Inferior parietal cortex (tissue), 1 donor: ENCODE measurements at regions not wholly inside any gene's neighbourhood (a gene's known extent, or its start where the extent isn't known, plus 50 kb on each side); places are given as distances from the start of the nearest gene placed in this dataset.
"Not testable (repeated sequence)": the region's sequence is repeated elsewhere in the genome, so short reads cannot be mapped to it uniquely, and the experiment has no call there.

Source experiments
- DNase-seq: peaks from one replicate; pipeline ENCODE4 v3.0.0-alpha.2; 2016; ENCODE audit errors: extremely low spot score

GRCh38 chr10:118914629-118915028 is 114.9 kb upstream of the NANOS1 start:
- peak; percentile 5 for DNase-seq

DNA sequence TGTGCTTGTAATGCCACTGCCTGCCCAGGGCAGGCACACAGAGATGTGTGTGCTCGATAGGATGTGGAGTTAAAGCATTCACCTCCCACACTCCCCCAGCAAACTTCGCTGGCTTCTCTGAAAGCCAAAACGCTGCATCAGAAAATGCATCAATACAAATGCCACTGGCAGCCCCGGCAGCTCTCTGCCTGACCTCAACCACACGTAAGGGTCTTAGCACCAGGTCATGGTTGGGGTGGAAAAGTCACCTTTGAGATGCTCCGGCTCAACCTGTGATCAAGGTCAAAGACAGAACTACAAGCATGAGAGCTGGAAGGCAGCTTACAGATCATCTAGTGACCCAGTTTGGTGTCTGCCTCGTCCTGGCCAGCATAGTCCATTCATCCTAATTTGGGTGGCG is 114.4 kb upstream of the NANOS1 start:
- DNase-seq = no peak

- DNase-seq = no peak
Measured at GRCh38 chr10:118916777-118917176, 112.7 kb upstream of the NANOS1 start.

GRCh38 chr10:118917701-118918100 is 111.8 kb upstream of the NANOS1 start:
- no peak for DNase-seq

DNA sequence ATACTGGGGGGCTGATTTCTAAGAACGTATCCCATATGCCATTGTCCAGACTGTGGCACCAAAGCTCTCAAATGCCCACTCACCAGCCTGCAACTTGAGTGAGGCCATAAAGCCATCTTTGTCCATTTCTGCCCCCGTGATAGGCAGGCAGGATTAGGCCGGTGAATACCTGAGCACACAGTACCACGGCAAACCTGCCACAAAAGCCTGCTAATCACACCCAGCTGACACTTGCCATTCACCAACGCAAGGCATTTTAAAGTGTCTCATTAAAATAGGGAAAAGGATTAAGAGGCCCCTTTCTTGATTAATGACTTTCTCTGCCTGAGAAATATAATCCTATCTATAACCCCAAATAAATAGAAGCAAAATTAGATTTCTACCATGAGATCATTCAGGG is 111.4 kb upstream of the NANOS1 start:
- no peak for DNase-seq

- no peak for DNase-seq
Measured at GRCh38 chr10:118918587-118918986, 110.9 kb upstream of the NANOS1 start.

DNA sequence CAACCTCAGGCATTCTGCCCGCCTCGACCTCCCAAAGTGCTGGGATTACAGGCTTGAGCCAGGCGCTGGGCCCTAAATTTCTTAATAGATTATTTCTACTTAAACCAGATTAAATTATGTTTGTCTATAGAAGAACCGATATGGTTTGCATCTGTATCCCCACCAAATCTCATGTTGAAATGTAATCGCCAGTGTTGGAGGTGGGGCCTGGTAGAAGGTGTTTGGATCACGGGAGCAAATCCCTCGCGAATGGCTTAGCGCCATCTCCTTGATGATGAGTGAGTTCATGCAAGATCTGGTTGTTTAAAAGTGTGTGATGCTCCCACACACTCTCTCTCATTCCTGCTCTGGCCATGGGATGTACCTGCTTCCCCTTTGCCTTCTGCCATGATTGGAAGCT is 109.3 kb upstream of the NANOS1 start:
- DNase-seq = no peak

DNA sequence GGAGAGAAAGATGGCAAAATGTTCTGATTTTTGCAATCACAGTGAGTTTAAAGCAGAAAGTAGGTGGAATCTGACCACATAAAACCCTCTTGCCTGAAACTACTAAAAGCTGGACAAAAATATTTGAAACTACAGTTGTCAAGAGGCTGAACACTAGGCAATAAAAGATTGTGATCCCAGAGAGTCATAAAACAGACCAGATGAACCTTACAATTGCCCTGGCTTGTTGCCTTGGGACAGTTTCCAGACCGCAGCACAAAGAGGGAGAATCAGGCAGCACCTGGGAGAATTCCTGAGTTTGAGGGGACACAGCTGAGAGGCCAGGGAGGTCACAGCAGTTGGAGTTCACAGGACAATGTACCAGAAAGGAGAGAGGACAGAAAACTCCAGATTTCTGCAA is 107.3 kb upstream of the NANOS1 start:
- DNase-seq = no peak

- no peak for DNase-seq
Measured at GRCh38 chr10:118922972-118923371, 106.5 kb upstream of the NANOS1 start.

GRCh38 chr10:118924493-118924892 is 105.0 kb upstream of the NANOS1 start:
- DNase-seq = no peak

- DNase-seq = no peak
Measured at GRCh38 chr10:118925404-118926071, 104.0 kb upstream of the NANOS1 start.

GRCh38 chr10:118926072-118926417 is 103.5 kb upstream of the NANOS1 start:
- DNase-seq = no peak

DNA sequence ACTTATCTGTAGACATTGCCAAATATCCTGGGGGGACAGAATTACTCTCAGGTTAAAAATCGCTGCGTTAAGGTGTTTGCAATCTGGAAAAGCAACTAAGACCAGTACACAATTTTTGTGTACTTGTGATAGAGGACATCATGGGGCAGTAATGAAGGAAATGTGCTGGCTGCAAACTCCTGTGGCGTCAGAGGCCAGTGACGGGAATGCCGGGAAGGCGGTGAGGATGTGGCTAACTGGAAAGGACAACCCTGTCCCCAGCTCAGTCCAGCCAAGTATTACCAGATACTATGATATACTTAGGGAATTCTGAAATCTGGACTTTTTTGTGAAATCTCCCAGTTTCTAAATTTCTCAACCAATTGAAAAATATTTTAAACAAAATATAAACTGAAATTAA is 103.1 kb upstream of the NANOS1 start:
- DNase-seq = no peak

- DNase-seq = no peak
Measured at GRCh38 chr10:118926903-118927302, 102.6 kb upstream of the NANOS1 start.

- DNase-seq = no peak
Measured at GRCh38 chr10:118927321-118927720, 102.2 kb upstream of the NANOS1 start.

DNA sequence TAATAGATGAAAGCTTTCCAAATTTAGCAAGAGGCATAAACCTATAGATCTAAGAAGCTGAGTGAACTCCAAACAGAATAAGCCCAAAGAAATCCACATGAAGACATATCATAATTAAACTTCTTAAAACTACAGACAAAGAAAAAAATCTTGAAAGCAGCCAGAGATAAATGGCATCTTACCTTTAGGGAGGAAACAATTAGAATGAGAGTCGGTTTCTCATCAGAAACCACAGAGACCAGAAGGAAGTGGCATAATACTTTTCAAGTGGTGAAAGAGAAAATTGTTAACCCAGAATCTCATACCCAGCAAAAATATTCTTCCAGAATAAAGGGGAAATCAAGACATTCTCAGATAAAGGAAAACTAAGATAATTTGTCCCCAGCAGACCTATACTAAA is 98.9 kb upstream of the NANOS1 start:
- no peak for DNase-seq

DNA sequence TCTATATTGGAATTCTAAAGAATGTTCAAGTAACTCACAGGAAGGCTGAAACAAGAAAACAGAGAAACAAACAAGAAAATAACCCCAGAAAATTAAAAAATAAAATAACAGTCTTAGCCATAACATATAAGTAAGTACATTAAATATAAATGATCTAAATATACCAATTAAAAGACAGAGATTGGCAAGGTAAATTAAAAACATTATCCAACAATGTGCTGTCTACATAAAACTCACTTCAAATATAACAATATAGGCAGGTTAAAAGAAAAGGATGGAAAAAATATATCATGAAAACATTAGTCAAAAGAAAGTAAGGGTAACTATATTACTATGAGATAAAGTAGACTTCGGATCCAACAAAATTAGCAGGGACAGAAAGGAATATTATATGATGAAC is 98.1 kb upstream of the NANOS1 start:
- no peak for DNase-seq

DNA sequence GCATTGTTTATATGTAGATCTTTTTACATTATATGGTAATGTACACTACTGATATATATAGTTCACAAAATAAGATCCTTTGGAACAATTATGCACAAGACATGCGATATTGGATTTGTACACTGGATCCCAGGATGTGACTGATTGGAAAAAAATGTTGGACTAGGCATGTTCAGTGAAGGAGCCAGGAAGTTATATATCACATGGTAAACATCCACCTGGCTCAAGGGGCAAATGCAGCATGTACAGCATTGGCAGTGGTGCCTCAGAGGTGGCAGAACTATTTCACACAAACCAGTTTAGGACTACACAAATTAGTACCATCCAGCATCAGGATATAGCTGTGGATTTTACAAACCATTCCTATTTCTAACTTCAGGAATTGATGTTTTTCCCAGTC is 97.4 kb upstream of the NANOS1 start:
- DNase-seq = not testable (repeated sequence)

GRCh38 chr10:118937226-118937625 is 92.3 kb upstream of the NANOS1 start:
- no peak for DNase-seq

GRCh38 chr10:118939211-118940007 is 90.1 kb upstream of the NANOS1 start:
- no peak for DNase-seq

- no peak for DNase-seq
Measured at GRCh38 chr10:118940386-118940785, 89.1 kb upstream of the NANOS1 start.

DNA sequence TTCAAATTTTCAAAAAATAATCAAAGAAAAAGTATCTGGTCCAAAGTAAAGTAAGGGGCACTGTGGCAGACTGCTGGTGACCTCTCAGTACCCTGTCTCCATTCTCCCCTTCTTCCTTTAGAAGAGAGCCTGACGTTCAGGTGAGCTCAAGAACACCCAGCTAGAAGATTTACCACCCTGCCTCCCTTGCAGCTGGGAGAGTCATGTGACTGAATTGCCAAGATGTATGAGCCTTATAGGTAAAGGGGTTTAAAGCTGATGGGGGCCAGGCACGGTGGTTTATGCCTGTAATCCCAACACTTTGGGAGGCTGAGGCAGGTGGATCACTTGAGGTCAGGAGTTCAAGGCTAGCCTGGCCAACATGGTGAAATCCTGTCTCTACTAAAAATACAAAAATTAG is 86.3 kb upstream of the NANOS1 start:
- no peak for DNase-seq

DNA sequence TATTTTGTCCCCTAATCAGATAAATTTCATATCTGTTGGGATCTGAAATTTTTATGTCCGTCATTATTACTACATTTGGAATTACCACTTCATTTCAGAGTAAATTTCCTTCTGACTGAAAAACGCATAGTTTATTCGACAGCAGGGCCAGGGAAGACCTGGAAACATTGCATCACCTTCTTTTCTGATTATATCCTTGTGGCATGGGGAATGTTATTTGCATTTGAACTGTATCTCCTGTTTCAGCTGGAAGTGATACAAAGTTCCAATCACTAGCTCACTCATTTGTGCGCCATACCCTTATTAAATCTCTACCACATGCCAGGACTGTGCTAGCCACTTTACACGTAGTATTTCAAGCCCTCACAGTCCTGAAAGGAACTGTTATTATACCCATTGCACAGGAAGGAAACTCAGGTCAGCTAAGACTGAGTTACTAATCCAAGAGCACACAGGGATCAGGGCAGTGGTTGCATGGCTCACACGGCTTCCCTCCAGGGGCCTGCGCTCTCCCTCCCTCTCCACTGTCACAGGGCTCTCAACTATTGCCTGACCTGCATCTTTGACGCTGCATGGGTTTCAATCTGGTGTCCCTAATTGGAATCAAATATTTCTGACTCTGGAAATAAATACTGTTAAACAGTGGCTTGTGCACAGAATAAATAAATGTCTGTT is 84.4 kb upstream of the NANOS1 start:
- no peak for DNase-seq
